SK-N-MC (cell line): ENCODE measurements at regions not wholly inside any gene's neighbourhood (a gene's known extent, or its start where the extent isn't known, plus 50 kb on each side); places are given as distances from the start of the nearest gene placed in this dataset.

Experiments
- DNase-seq: peaks from one replicate; pipeline ENCODE4 v3.0.0-alpha.2; 2011; ENCODE audit warnings: low read depth, low spot score
- H3K27ac ChIP-seq: fragments of 200-600 bp; sonication (generic); 2 replicates; pipeline ENCODE4 v1.5.1; 2016; ENCODE audit warnings: mixed run types
- H3K36me3 ChIP-seq: fragments of 200-600 bp; sonication (generic); 2 replicates; pipeline ENCODE4 v1.6.1; 2017; ENCODE audit warnings: antibody characterized with exemption, low read length, mixed read lengths; ENCODE audit not compliant: insufficient read depth
- H3K4me3 ChIP-seq: fragments of 200-600 bp; sonication (generic); 2 replicates; pipeline ENCODE4 v1.5.1; 2016
- H3K9ac ChIP-seq: fragments of 200-600 bp; sonication (generic); 2 replicates; pipeline ENCODE4 v1.8.0; 2017; ENCODE audit warnings: mixed run types, mixed read lengths; ENCODE audit not compliant: insufficient read length
- H3K9me3 ChIP-seq: fragments of 200-600 bp; sonication (generic); 2 replicates; pipeline ENCODE4 v1.6.1; 2017; ENCODE audit warnings: low read depth, mild to moderate bottlenecking, antibody characterized with exemption, low read length, moderate library complexity, mixed read lengths
- EZH2 ChIP-seq: fragments of 200-600 bp; sonication (generic); IDR thresholded peaks from one replicate; pipeline ENCODE4 v1.6.1; 2017; ENCODE audit warnings: antibody characterized with exemption
- FOXP2 ChIP-seq: optimal IDR thresholded peaks from 2 replicates; pipeline ENCODE3; 2011; ENCODE audit warnings: mild to moderate bottlenecking, moderate library complexity; ENCODE audit not compliant: insufficient read depth; ENCODE audit errors: extremely low read length, control extremely low read depth
- POLR2AphosphoS5 ChIP-seq: IDR thresholded peaks from 2 replicates; pipeline ENCODE4 v1.6.1; 2012; ENCODE audit warnings: mild to moderate bottlenecking, low read depth, low read length, borderline replicate concordance

GRCh38 chr6:77362055-77362454, 101.2 kb downstream of the HTR1B start:
- Histone ChIP-seq H3K4me3 (no peak overlapping the region), H3K36me3 (no peaks in the 10 kb centered on the region), H3K9ac (no peak overlapping the region), H3K9me3 (no peaks in the 10 kb centered on the region), H3K27ac (no peak overlapping the region)
- TF ChIP-seq POLR2AphosphoS5 = no peak
- TF ChIP-seq FOXP2 = no peak
- no peak for TF ChIP-seq EZH2
- no peak for DNase-seq

- H3K9me3 ChIP-seq = no peaks in the 10 kb centered on the region
- no peak for DNase-seq
- H3K27ac ChIP-seq = no peak overlapping the region
- H3K36me3 ChIP-seq = no peaks in the 10 kb centered on the region
- no peak overlapping the region for H3K4me3 ChIP-seq
- H3K9ac ChIP-seq = no peak overlapping the region
- TF ChIP-seq FOXP2 (no peak), EZH2 (no peak), POLR2AphosphoS5 (no peak)
Measured at GRCh38 chr6:77361018-77361417, 102.3 kb downstream of the HTR1B start.

GRCh38 chr6:77356821-77357220, 106.5 kb downstream of the HTR1B start:
- Histone ChIP-seq H3K9ac (no peak overlapping the region), H3K27ac (no peak overlapping the region), H3K4me3 (no peak overlapping the region), H3K9me3 (no peaks in the 10 kb centered on the region), H3K36me3 (no peaks in the 10 kb centered on the region)
- TF ChIP-seq EZH2 (no peak), POLR2AphosphoS5 (no peak), FOXP2 (no peak)
- no peak for DNase-seq

GRCh38 chr6:77354581-77354980, 108.7 kb downstream of the HTR1B start:
- Histone ChIP-seq H3K36me3 (no peaks in the 10 kb centered on the region), H3K4me3 (no peak overlapping the region), H3K27ac (no peak overlapping the region), H3K9me3 (no peaks in the 10 kb centered on the region), H3K9ac (no peak overlapping the region)
- no peak for DNase-seq
- no peak for TF ChIP-seq POLR2AphosphoS5
- no peak for TF ChIP-seq EZH2
- no peak for TF ChIP-seq FOXP2

GRCh38 chr6:77353129-77353528, 110.2 kb downstream of the HTR1B start:
- Histone ChIP-seq H3K9ac (no peak overlapping the region), H3K9me3 (no peaks in the 10 kb centered on the region), H3K36me3 (no peaks in the 10 kb centered on the region), H3K4me3 (no peak overlapping the region), H3K27ac (no peak overlapping the region)
- DNase-seq = no peak
- TF ChIP-seq POLR2AphosphoS5 = no peak

GRCh38 chr6:77341058-77341986, 122.0 kb downstream of the HTR1B start:
- H3K9me3 ChIP-seq = no peaks in the 10 kb centered on the region
- DNase-seq = no peak

GRCh38 chr6:77340331-77340730, 123.0 kb downstream of the HTR1B start:
- no peaks in the 10 kb centered on the region for H3K9me3 ChIP-seq
- TF ChIP-seq POLR2AphosphoS5 = no peak
- DNase-seq = no peak
- H3K9ac ChIP-seq = no peak overlapping the region
- no peak overlapping the region for H3K27ac ChIP-seq
- H3K4me3 ChIP-seq = no peak overlapping the region
- H3K36me3 ChIP-seq = no peaks in the 10 kb centered on the region

More at GRCh38 chr6:77341058-77341986, 122.0 kb downstream of the HTR1B start:
- Histone ChIP-seq H3K9ac (no peak overlapping the region), H3K36me3 (no peaks in the 10 kb centered on the region), H3K4me3 (no peak overlapping the region), H3K27ac (no peak overlapping the region)
- TF ChIP-seq POLR2AphosphoS5 (no peak), EZH2 (no peak), FOXP2 (no peak)

- TF ChIP-seq POLR2AphosphoS5 (no peak), FOXP2 (no peak), EZH2 (no peak)
- Histone ChIP-seq H3K9ac (no peak overlapping the region), H3K27ac (no peak overlapping the region), H3K36me3 (no peaks in the 10 kb centered on the region), H3K4me3 (no peak overlapping the region), H3K9me3 (no peaks in the 10 kb centered on the region)
- no peak for DNase-seq
Measured at GRCh38 chr6:77339926-77340325, 123.4 kb downstream of the HTR1B start.

GRCh38 chr6:77337392-77337791, 125.9 kb downstream of the HTR1B start:
- H3K9me3 ChIP-seq = no peaks in the 10 kb centered on the region
- no peak overlapping the region for H3K27ac ChIP-seq
- TF ChIP-seq EZH2 = no peak
- no peak for TF ChIP-seq FOXP2
- no peak for TF ChIP-seq POLR2AphosphoS5
- H3K4me3 ChIP-seq = no peak overlapping the region
- no peak for DNase-seq
- H3K36me3 ChIP-seq = no peaks in the 10 kb centered on the region
- H3K9ac ChIP-seq = no peak overlapping the region
